PFSK-1 (cell line): ENCODE measurements at regions not wholly inside any gene's neighbourhood (a gene's known extent, or its start where the extent isn't known, plus 50 kb on each side); places are given as distances from the start of the nearest gene placed in this dataset.

Experiments used
- FOXP2 ChIP-seq: optimal IDR thresholded peaks from 2 replicates; pipeline ENCODE3; 2011; ENCODE audit warnings: borderline replicate concordance, control low read depth, inconsistent platforms; ENCODE audit not compliant: insufficient read depth; ENCODE audit errors: extremely low read length, extremely low read depth
- POLR2AphosphoS5 ChIP-seq: IDR thresholded peaks from 2 replicates; pipeline ENCODE4 v1.6.1; 2012; ENCODE audit warnings: low read depth, mild to moderate bottlenecking, control low read depth, low read length, moderate library complexity
- REST ChIP-seq, 2 experiments: IDR thresholded peaks; 2 replicates each; pipeline versions ENCODE4 v1.6.1 to v1.8.0; 2011 to 2012; ENCODE audit warnings: low read depth in 2 of 2, low read length in 2 of 2, control low read depth in 1 of 2, inconsistent platforms in 1 of 2, mild to moderate bottlenecking in 1 of 2, moderate library complexity in 1 of 2; ENCODE audit not compliant: insufficient read depth in 1 of 2
- SIN3A ChIP-seq: IDR thresholded peaks from 2 replicates; pipeline ENCODE4 v1.6.1; 2012; ENCODE audit warnings: mild to moderate bottlenecking, low read length, moderate library complexity, borderline replicate concordance; ENCODE audit not compliant: insufficient read depth
- TAF1 ChIP-seq: IDR thresholded peaks from 2 replicates; pipeline ENCODE4 v1.6.1; 2012; ENCODE audit warnings: low read length, control low read depth, borderline replicate concordance; ENCODE audit not compliant: insufficient read depth

DNA sequence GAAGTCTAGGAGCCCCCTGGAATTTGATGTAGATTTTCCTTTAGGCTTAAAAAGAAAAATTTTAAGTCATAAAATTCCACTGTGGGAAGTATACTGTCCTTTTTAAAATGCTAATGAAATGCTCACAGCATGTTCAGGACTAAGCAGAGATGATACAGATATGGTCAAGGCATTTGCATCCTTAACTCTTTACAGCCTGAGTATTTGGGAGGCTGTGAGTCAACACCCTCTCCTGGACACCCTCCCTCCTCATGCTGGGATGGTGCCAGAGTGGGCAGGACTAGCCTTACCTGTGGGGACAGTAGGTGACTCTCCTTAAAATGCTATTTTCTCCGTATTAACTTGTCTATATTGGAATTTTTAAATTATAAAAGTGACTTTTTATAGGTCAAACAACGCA, 197.4 kb upstream of the ELL2 start:
- TF ChIP-seq FOXP2 (no peak), TAF1 (no peak), POLR2AphosphoS5 (no peak), REST (IDR thresholded peaks at IDR 0.05; ENCODE audit: insufficient read depth in 1 of 2, low read depth in 2 of 2, low read length in 2 of 2) (no peak), SIN3A (no peak)

- TF ChIP-seq TAF1 (no peak), POLR2AphosphoS5 (no peak), FOXP2 (no peak), REST (IDR thresholded peaks at IDR 0.05; ENCODE audit: insufficient read depth in 1 of 2, low read depth in 2 of 2, low read length in 2 of 2) (no peak), SIN3A (no peak)
Observed at GRCh38 chr5:96157841-96158291, 196.2 kb upstream of the ELL2 start.

GRCh38 chr5:96157077-96157780, 195.6 kb upstream of the ELL2 start:
- TF ChIP-seq FOXP2 (no peak), POLR2AphosphoS5 (no peak), REST (IDR thresholded peaks at IDR 0.05; ENCODE audit: insufficient read depth in 1 of 2, low read depth in 2 of 2, low read length in 2 of 2) (no peak), TAF1 (no peak), SIN3A (no peak)

DNA sequence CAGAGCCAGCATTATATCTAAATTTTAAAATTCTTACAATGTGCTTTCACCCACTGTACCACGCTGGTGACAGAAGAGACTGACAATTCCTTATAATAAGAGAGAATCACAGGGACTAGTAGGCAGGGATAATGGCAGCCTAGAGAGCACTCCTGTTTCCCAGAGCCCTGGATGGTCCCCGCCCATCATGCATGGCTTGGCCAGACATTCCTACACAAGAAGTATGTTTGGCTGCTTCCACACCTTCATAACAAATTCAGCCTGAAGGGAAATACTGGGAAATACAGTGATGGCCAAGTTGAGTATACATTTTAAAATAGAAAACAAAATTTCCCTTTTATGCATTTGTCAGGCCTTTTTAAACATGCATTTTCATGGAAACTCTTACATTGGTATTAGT, 193.5 kb upstream of the ELL2 start:
- TF ChIP-seq FOXP2 (no peak), POLR2AphosphoS5 (no peak), REST (IDR thresholded peaks at IDR 0.05; ENCODE audit: insufficient read depth in 1 of 2, low read depth in 2 of 2, low read length in 2 of 2) (no peak), SIN3A (no peak), TAF1 (no peak)
